ENCODE measurements at regions not wholly inside any gene's neighbourhood (a gene's known extent, or its start where the extent isn't known, plus 50 kb on each side); places are given as distances from the start of the nearest gene placed in this dataset.

- no peak for TF ChIP-seq CTCF (conservative IDR thresholded peaks at IDR 0.05)
- H3K27ac ChIP-seq: no peak overlapping the region
Observed at GRCh38 chr22:25395468-25395867, 169.0 kb upstream of the GRK3 start.

GRCh38 chr22:25395915-25396314 lies 168.6 kb upstream of the GRK3 start:
- TF ChIP-seq CTCF (conservative IDR thresholded peaks at IDR 0.05): no peak
- H3K27ac ChIP-seq: no peak overlapping the region

- TF ChIP-seq CTCF (conservative IDR thresholded peaks at IDR 0.05): no peak
- no peak overlapping the region for H3K27ac ChIP-seq
Observed at GRCh38 chr22:25396615-25397200, 167.8 kb upstream of the GRK3 start.

- H3K27ac ChIP-seq: peak overlapping the region; percentile 96; the same call in 1 of the 2 replicates
- TF ChIP-seq CTCF (conservative IDR thresholded peaks at IDR 0.05): no peak
Observed at GRCh38 chr22:25397616-25398015, 166.9 kb upstream of the GRK3 start.

GRCh38 chr22:25398591-25399062 lies 165.8 kb upstream of the GRK3 start:
- peak overlapping the region; percentile 96; the same call in 1 of the 2 replicates for H3K27ac ChIP-seq

- peak overlapping the region; percentile 96 for H3K27ac ChIP-seq
Observed at GRCh38 chr22:25399649-25400151, 164.8 kb upstream of the GRK3 start.

GRCh38 chr22:25402160-25402500 lies 162.3 kb upstream of the GRK3 start:
- no peak for TF ChIP-seq CTCF (conservative IDR thresholded peaks at IDR 0.05)
- peak overlapping the region; percentile 96 for H3K27ac ChIP-seq

More at GRCh38 chr22:25399649-25400151, 164.8 kb upstream of the GRK3 start:
- TF ChIP-seq CTCF (conservative IDR thresholded peaks at IDR 0.05): no peak

- peak overlapping the region; percentile 96 for H3K27ac ChIP-seq
- no peak for TF ChIP-seq CTCF (conservative IDR thresholded peaks at IDR 0.05)
Observed at GRCh38 chr22:25402501-25403283, 161.8 kb upstream of the GRK3 start.
